ENCODE measurements at regions not wholly inside any gene's neighbourhood (a gene's known extent, or its start where the extent isn't known, plus 50 kb on each side); places are given as distances from the start of the nearest gene placed in this dataset. TPM values are rescaled to one million over a fixed set of nuclear protein-coding genes. Genes with fewer than 3 reads are reported as not detected.

DNA sequence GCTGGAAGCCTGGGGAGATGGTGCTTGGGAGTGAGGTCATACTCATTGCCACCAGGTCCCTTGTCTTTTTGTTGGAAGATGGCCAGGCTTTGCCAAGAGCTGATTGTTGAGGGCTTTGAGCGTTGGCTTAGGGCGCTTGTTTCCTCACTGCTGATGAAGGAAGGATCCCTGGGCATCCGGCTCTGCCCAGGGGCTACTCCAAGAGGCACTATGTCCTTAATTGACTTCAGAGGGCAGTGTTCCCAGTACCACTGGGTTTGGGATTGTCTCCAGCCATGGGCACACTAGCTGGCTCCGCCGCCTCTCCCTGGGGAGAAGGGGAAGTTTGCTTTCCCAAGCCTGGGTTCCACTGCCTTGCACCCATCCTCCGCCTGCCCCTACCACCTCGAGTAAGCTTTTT, 57.2 kb upstream of the RGMA start:
- no peak overlapping the region for H3K4me3 ChIP-seq (ENCODE audit: low read depth, low read length)
- TF ChIP-seq, protein P1, sequence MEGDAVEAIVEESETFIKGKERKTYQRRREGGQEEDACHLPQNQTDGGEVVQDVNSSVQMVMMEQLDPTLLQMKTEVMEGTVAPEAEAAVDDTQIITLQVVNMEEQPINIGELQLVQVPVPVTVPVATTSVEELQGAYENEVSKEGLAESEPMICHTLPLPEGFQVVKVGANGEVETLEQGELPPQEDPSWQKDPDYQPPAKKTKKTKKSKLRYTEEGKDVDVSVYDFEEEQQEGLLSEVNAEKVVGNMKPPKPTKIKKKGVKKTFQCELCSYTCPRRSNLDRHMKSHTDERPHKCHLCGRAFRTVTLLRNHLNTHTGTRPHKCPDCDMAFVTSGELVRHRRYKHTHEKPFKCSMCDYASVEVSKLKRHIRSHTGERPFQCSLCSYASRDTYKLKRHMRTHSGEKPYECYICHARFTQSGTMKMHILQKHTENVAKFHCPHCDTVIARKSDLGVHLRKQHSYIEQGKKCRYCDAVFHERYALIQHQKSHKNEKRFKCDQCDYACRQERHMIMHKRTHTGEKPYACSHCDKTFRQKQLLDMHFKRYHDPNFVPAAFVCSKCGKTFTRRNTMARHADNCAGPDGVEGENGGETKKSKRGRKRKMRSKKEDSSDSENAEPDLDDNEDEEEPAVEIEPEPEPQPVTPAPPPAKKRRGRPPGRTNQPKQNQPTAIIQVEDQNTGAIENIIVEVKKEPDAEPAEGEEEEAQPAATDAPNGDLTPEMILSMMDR (IDR thresholded peaks at IDR 0.05; ENCODE audit: insufficient read depth, low read length) = no peak
- no peak for DNase-seq (ENCODE audit: low read depth)

DNA sequence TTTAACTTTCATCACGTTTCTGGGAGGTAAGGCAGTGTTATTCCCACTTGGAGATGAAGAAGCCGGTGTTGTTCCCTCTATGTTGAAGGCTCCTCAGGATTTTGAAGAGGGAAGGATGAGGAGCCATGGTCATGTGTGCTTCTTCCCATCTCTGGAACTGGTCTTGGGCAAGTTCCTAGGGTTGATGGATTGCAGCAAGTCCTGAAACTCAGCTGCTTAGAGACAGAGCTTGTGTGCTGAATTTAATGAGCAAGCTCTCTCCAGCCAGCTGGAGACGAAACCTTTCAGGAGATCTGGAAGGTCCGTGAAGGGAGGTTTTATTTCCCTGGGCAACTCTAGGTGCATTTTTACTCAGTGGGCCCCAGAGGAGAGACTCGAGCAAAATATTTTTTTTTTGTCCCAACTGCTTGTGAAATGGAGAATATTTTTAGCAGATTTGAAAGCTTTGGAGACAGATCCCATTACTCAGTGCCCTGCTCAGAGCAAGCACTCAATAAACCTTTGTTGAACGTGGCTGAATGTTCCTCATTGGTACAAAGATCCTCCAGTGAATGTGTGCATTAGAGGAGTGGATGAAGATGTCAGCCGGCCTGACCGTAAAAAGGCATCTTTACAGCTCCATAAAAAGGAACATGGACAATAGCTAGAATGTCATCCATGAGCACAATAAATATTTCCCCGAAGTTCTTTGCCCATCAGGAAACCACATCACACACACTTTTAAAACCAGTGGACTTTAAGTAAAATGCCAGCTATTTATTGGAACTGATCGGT, 55.6 kb upstream of the RGMA start:
- no peak for DNase-seq (ENCODE audit: low read depth)
- TF ChIP-seq, protein P1 (IDR thresholded peaks at IDR 0.05; ENCODE audit: insufficient read depth, low read length) = no peak
- no peak overlapping the region for H3K4me3 ChIP-seq (ENCODE audit: low read depth, low read length)

DNA sequence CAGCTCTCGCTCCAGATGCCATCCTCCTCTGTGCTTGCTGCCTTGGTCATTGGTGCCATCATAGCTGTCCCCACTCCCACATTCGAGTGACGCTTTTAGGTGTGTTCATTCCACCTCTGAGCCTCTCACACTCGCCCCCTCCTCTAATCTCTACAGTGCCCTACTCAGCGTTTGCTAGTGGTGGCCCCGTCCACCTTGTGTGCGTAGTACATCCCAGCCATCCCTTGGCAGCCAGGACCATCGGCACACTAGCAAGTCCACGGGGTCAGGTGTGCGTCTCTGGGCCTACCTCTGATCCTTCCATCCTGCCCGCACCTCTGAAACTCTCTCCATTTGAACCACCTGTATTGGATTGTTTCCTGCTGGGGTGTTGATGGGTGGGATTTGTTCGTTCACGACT, 54.2 kb upstream of the RGMA start:
- no peak for DNase-seq (ENCODE audit: low read depth)
- no peak overlapping the region for H3K4me3 ChIP-seq (ENCODE audit: low read depth, low read length)
- TF ChIP-seq, protein P1 (IDR thresholded peaks at IDR 0.05; ENCODE audit: insufficient read depth, low read length) = no peak

DNA sequence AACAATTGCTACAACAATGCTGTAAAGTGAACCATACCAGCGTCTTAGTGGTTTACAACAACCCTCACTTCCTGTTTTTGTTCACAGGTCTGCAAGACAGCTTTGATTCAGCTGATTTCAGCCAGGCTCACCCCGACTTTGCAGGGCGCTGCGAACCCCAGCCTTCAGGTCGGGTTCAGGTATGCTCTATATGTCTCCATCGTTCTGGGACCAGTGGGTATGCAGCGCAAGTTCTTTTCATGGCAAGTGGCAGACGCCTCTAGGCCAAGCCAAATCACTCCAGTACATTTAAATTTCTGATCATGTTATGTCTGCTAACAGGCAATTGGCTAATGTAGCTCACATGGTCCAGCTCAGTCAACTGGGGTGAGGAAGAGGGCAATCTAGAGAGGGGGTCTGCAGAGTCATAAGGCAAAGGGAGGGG, 52.4 kb upstream of the RGMA start:
- TF ChIP-seq, protein P1 (IDR thresholded peaks at IDR 0.05; ENCODE audit: insufficient read depth, low read length) = no peak
- H3K4me3 ChIP-seq (ENCODE audit: low read depth, low read length) = no peak overlapping the region

DNA sequence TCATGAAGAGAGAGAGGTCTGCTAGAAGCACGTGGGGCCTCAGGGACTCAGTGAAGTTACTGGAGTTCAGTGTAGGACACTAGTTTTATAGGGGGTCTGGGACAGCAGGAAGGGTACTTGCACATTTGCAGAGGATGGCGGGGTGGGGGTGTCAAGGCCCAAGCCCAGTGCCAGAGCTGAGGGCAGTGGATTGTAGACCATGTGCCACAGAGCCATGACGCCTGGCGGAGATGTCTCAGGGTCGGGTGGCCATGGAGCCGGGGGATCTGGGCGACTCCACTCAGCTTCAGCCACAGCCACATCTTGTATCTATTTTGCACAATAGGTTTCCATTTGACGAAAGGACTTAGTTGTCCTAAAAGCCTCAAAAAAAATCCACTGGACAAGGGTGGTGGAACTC, 50.4 kb upstream of the RGMA start:
- DNase-seq (ENCODE audit: low read depth) = no peak
- TF ChIP-seq, protein P1 (IDR thresholded peaks at IDR 0.05; ENCODE audit: insufficient read depth, low read length) = no peak
- no peak overlapping the region for H3K4me3 ChIP-seq (ENCODE audit: low read depth, low read length)

More for the DNA sequence above, 52.4 kb upstream of the RGMA start:
- DNase-seq (ENCODE audit: low read depth) = no peak

DNA sequence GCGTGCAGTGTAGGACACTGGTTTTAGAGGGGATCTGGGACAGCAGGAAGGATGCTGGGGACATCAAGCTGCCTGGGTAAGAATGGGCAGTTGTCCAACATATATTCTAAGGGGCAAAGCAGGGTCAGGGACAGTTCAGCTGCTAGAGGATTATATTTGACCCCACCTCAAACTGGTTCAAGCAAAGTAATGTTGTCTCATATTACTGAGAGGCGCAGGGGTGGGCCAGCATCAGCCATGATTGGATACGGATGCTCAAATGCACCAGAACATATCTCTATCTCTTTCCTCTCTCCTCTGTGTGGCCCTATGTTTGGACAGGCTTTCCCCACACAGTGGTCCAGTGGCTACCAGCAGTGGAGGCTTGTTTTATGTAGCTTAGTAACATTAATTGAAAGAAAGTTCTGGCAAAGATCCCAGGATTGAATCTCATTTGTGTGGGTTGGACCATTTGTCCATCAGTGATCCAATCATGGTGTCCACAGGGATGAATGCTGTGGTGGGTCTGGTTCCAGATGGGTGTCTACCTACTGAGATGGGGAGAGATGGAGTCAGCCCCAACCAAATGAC, 49.8 kb upstream of the RGMA start:
- TF ChIP-seq, protein P1 (IDR thresholded peaks at IDR 0.05; ENCODE audit: insufficient read depth, low read length) = no peak
- no peak for DNase-seq (ENCODE audit: low read depth)

More for the DNA sequence above, 49.8 kb upstream of the RGMA start:
- H3K4me3 ChIP-seq (ENCODE audit: low read depth, low read length) = no peak overlapping the region

Small RNAs in the stretch of these regions (small RNA-seq; reads per million reads assigned to genes)
- gene AC103996.1 = not detected
- not detected for gene AC112693.2
